HG03060 (cell line): ENCODE measurements at regions not wholly inside any gene's neighbourhood (a gene's known extent, or its start where the extent isn't known, plus 50 kb on each side); places are given as distances from the start of the nearest gene placed in this dataset.
"Not testable (repeated sequence)": the region's sequence is repeated elsewhere in the genome, so short reads cannot be mapped to it uniquely, and the experiment has no call there.

Experiments
- ATAC-seq: cut with Tn5 transposase; IDR thresholded peaks from one replicate; pipeline ENCODE4 v1.9.1; 2021; ENCODE audit warnings: low read depth, moderate number of reproducible peaks; ENCODE audit not compliant: unreplicated experiment

GRCh38 chr2:67145851-67146250 is 251.3 kb upstream of the ETAA1 start:
- no peak for ATAC-seq

GRCh38 chr2:67156796-67157195 is 240.3 kb upstream of the ETAA1 start:
- no peak for ATAC-seq

GRCh38 chr2:67158718-67159117 is 238.4 kb upstream of the ETAA1 start:
- ATAC-seq, result no peak

GRCh38 chr2:67159929-67160328 is 237.2 kb upstream of the ETAA1 start:
- peak; percentile 73 for ATAC-seq

GRCh38 chr2:67164771-67165522 is 232.2 kb upstream of the ETAA1 start:
- no peak for ATAC-seq

- ATAC-seq, result no peak
These were observed 231.6 kb upstream of the ETAA1 start for GRCh38 chr2:67165523-67165990.

- ATAC-seq, result not testable (repeated sequence)
These were observed 230.6 kb upstream of the ETAA1 start for GRCh38 chr2:67166511-67166910.

GRCh38 chr2:67169417-67170140 is 227.6 kb upstream of the ETAA1 start:
- ATAC-seq, result no peak

GRCh38 chr2:67179526-67179925 is 217.6 kb upstream of the ETAA1 start:
- ATAC-seq, result no peak

GRCh38 chr2:67180841-67181240 is 216.3 kb upstream of the ETAA1 start:
- ATAC-seq, result no peak

- no peak for ATAC-seq
These were observed 214.2 kb upstream of the ETAA1 start for GRCh38 chr2:67182884-67183283.

- no peak for ATAC-seq
These were observed 210.8 kb upstream of the ETAA1 start for GRCh38 chr2:67186326-67186725.

GRCh38 chr2:67186871-67187270 is 210.3 kb upstream of the ETAA1 start:
- ATAC-seq, result no peak

GRCh38 chr2:67195327-67195726 is 201.8 kb upstream of the ETAA1 start:
- ATAC-seq, result not testable (repeated sequence)

GRCh38 chr2:67201521-67201920 is 195.6 kb upstream of the ETAA1 start:
- no peak for ATAC-seq

- no peak for ATAC-seq
These were observed 192.8 kb upstream of the ETAA1 start for GRCh38 chr2:67204349-67204748.

GRCh38 chr2:67208887-67209500 is 188.1 kb upstream of the ETAA1 start:
- no peak for ATAC-seq

GRCh38 chr2:67210430-67210829 is 186.7 kb upstream of the ETAA1 start:
- ATAC-seq, result no peak

GRCh38 chr2:67212203-67212602 is 184.9 kb upstream of the ETAA1 start:
- ATAC-seq, result no peak

GRCh38 chr2:67213270-67213670 is 183.9 kb upstream of the ETAA1 start:
- no peak for ATAC-seq

GRCh38 chr2:67213677-67214402 is 183.3 kb upstream of the ETAA1 start:
- no peak for ATAC-seq
